Left hindlimb (tissue), 1 donor: ENCODE measurements at regions not wholly inside any gene's neighbourhood (a gene's known extent, or its start where the extent isn't known, plus 50 kb on each side); places are given as distances from the start of the nearest gene placed in this dataset.
"Not testable (repeated sequence)": the region's sequence is repeated elsewhere in the genome, so short reads cannot be mapped to it uniquely, and the experiment has no call there.

ENCODE experiments used
- DNase-seq: peaks from one replicate; pipeline ENCODE4 v3.0.0-alpha.2; 2018

DNA sequence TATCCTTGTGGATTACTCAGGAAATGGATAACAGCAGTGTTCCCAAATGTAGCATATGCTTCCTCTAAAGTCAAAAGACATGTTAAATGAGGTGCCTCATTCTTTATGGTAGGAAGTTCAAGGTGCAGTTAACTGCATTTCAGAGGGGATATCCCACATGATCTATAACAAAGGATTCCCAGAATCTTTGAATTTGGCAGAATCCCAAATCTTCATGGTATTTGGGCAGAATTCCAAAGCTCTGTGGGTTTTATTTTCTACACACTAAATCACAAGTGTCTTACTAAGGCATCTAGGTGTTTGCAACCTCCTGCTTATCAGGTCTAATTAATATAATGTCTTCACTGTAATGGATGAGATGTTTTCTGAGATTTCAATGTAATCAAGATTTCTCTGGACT, 364.3 kb upstream of the MAN1A1 start:
- DNase-seq, result no peak

DNA sequence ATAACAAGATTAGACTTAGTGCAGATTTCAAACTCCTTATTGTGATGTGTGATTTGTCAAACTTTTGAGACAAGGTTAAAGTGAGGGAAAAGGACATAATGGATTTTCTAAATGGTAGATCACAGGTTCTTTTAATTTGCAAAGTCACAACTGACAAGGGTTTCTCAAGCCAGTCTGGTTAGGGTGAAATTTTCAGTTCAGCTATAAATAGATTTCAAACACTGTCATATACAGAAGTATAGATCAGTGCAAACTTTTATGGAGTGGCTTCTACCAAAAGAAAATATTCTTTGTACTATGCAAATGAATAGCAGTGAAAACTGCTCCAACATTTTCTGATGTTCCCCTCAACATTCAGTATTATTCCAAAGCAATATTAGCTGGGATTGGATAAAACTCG, 337.1 kb upstream of the MAN1A1 start:
- no peak for DNase-seq

DNA sequence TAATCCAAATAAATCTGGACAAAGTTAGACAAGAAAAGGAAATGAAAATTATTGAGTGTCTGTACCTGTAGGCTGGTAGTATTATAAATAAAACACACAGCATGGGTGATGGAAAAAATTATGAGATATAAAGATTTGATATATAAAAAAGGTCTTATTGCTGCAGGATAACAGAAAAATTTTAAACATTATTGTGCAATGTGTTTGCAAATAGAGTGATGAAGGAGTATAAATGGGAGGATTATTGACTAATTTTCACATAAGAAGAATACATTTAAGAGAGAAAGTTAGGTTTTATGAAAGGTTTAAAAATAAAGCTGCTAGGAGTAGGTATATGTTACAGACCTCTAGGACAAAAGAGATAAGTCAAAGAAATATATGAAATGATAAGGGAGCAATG, 336.7 kb upstream of the MAN1A1 start:
- no peak for DNase-seq

DNA sequence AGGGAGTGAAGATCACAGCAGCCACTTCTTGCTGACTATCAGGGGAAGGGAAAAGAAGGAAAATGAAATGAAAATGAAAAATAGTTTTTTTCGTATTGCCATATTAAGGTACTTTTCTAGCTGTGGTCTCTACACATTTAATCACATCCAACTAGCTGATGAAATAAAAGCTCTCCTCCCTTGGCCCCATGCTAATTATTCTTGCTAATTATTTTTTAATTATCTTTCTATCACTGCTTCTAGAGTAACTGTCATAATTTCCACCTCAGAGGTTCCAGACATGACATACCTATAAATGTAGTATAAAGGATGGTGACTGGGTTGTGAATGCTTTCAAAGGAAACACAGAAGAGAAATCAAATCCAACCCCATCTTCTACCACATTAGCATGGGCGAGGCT, 334.1 kb upstream of the MAN1A1 start:
- no peak for DNase-seq

DNA sequence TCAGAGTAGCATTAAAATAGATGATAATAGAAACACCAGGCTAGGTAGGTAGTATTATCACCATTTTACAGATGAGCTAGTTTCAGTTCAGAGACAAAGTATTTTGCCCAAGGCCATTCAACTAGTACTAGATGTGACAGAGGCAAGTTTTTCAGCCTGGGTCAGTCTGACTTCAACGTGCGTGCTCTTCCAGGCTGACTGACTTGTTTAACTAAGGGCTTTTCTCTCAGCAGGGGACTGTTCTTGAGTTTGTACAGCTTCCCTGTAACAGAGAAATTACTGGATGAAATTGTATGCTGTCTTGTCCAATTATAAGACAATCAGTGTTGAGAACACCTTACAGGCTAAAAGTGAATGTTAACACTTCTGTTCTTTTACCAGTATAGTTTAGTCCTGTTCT, 333.5 kb upstream of the MAN1A1 start:
- DNase-seq, result no peak

DNA sequence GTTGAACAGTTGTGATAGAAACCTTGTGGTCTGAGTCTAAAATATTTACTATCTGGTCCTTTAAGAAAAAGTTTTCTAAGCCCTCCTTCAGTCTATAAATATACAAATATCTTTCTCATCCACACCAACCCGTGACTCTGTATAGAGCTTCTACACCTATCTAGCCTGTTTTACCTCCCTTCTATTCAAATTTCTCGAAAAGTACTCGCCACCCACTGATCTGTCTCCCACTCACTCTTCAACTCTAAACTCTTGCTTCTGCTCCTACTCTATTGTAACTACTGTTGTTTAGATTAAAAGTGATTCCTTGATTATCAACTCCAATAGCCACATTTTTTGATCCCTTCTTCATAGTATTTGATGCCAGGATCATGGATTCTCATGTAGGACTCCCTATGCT, 329.4 kb upstream of the MAN1A1 start:
- no peak for DNase-seq

DNA sequence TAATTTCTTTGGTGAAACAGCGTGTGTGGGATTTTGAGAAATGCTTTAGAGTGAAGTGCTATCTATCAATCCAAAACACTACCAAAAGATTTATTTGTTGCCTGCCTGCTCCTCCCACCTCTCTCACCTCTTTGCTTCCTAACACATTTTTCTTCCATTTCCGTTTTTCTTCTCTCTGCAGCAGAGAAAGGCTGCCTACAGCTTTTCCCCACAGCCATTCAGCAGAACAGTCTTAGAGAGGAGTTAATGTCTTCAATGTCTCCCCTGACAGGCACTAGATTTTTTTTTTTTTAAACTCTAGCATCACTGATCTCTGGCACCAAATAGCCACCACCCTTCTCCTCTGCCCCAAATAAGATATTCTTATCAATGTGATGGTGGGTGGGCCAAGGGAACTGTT, 327.8 kb upstream of the MAN1A1 start:
- DNase-seq, result no peak

DNA sequence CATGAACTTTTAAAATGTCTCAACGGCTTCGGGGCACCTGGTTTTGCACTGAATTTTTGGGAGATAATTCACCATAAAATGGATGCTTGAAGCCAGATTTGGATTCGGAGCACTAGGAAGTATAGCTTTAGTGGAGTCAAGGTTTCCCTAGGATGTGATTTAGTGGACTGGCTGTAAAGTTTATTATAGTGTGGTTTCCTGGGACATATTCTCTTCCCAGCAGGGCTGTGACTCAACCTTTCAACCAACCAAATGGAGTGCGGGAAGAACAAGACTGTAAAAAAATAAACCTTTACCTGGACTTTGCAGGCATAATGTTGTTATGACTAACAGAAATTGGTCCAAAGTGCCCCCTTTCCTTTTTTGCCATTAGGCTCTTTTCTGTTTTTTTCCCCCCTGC, 327.4 kb upstream of the MAN1A1 start:
- DNase-seq, result no peak

DNA sequence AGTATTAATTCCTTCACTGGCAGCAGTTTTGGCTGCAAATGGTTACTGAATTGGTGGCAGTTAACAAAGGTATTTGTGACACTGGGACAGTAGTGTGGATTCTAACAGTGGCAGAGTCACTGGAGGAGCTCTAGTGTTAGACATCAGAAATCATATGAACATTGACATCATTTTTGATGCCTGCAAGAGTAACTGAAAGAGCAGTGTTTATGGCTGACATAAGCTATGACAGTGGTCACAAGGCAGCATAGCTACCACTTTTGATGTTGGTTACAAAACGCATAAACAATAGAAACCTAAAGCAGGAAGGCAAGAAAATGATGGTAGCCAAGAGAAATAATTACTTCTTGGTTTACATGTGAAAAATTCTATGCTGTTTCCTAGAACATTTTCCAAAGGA, 326.7 kb upstream of the MAN1A1 start:
- no peak for DNase-seq

DNA sequence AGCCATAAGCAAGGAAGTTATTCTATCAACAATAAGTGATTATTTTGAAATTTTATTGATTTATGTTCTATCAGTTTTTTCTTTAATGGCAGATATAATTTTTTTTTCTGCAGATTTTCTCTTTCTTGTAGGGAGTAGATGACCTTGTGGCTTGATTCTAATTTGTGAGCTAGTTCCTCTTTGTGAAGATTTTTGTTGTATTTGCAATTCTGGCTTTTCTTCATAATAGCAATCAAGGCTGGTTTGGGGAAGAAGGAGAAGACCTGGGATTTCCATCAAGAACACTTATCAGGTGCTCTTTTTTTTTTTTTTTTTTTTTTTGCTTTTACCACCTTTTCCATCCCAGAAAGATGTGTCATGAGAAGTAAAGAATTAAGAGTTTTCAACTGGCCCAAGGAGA, 324.2 kb upstream of the MAN1A1 start:
- DNase-seq, result no peak

DNA sequence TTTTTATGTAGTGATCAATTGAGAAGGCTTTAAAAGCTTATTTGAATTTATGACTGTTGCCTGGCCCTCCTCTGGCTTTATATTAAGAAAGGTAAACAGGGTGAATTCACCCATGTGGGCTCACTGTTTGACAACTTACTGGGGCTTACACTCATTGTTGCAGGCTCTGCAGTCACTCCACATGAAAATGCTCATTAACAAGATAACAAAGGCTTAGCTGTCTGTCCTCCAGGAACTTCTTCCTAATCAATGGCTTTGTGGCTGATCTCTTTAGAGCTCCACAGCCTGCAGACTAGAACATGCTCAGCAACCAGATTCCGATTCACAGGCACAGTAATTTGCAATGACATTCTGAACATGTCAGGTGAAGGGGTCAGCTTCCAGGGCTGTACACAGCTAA, 323.2 kb upstream of the MAN1A1 start:
- no peak for DNase-seq

DNA sequence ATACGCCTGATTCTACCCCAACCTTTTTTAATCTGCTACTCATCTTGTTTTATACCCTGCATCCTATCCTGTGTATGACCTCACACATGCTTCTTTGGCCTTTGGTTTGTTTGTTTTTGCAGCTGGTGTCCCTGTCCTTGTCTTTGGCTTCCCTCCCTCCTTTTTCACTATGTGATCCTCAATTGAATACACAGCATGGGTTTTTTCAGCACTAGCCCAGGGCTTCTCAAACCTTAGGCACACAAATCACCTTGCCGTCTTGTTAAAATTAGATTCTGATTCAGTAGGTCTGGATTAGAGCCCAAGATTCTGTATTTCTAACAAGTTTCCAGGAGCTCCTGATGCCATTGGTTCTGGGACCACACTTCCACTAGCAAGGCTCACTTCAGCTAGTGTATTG, 321.5 kb upstream of the MAN1A1 start:
- DNase-seq, result no peak

DNA sequence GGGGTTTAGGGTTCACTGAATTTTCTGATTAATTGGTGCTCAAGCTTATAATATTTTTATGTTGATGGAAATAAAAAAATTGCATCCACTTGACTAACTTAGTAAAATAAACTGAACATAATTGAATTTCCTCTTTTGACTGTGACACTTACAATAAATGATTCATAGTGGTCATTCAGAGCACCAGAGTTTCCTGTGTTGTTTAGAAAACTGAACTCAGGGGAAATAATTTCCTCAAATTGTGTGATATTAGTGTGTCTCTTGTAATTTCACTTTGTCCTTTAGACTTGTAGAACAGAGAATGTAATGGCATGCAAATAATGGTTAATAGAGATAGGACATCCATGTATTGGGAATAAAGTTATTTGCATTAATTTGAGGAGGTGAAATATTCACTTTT, 319.7 kb upstream of the MAN1A1 start:
- DNase-seq, result no peak

DNA sequence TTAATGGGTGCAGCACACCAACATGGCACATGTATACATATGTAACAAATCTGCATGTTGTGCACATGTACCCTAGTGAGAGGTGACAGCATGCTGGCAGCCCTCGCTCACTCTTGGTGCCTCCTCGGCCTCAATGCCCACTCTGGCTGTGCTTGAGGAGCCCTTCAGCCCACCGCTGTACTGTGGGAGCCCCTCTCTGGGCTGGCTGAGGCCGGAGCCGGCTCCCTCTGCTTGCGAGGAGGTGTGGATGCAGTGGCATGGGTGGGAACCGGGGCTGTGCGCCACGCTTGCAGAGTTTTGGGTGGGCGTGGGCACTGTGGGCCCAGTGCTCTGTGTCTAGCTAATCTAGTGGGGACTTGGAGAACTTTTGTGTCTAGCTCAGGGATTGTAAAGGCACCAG, 315.9 kb upstream of the MAN1A1 start:
- DNase-seq, result not testable (repeated sequence)

DNA sequence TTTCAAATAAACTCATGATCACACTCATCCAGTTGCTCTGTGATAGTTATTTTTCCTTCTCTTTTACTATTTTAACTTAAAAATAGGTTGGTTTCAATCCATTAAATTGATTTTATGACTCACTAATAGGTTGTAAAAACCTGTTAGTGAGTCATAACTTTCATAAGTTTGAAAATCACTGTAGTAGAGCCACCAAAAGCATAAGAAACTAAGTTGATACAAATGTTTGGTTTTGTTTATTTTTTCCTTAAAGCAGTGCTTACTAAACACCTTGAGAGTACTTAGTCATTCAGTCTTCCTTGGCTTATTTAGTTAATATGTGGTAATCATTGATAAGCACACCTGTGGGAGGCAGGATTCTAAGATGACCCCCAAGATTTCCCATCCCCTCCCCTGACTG, 312.1 kb upstream of the MAN1A1 start:
- no peak for DNase-seq

DNA sequence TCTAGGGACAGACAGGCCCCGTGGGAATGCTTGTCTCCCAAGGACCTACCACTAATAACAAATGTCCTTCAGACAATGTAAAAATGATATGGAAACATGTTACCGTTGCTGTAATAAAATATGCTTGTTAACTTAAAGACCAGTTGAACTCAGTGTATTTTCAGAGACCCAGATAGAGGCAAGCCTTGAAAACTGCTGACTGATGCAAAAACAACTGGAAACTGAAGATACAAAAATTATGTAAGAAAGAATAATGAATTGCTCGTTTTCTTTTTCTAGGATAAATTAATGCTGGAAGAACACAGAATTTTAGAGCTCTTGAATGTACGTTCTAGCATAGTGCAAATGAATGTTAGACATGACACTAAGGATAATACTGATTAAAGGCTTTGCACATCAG, 311.5 kb upstream of the MAN1A1 start:
- no peak for DNase-seq

DNA sequence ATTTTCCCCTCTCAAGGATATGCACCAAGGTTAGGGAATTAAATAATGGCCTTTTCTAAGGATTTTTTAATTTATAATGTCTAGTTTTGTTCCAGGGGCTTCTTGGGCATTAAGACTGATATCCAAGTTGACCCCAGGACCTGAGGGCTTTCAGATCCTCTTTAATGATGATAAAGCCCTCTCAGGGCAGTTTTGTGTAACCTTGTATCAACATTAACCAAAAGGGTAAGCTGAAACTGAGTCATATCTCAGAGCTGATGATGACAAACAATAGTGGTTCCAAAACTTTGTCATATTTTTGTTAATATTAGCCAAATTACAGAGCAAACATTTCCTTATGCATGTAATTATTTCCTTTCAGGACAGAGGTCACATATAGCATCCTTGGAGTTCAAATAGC, 309.4 kb upstream of the MAN1A1 start:
- no peak for DNase-seq

DNA sequence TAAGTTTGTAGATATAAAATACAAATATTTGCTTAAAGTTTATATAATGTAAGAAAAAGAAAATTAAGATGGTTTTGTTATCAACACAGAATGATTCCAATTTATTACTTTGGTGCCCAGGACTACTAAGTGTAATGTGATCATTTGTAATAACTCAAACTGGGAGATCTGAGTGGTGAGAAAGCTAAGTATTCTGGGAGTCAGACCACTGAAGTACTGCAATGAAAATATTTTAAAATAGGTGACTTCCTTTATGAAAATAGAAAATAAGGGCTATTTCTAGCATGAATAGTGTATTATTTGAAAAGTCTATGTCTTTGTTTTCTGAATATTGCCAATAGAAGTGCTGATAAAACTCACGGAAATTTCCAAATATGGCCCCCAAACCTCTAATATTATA, 305.6 kb upstream of the MAN1A1 start:
- no peak for DNase-seq

DNA sequence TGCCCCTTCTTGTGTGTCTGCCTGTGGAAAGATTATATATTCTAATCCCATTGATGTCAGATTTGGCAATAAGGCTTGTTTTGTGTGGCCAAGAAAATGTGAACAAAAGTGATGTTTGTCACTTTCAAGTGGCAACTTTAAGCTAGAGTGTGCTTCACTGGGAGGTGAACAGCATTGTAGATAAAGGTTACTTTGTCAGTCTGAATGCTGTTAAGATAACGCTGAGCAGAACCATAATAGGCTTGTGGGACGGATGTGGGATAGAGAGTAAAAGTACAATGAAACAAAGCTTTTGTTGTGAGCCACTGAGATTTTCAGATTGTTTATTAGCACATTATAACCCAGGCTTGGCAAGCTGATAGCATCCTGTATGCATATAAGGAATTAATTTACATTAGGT, 303.8 kb upstream of the MAN1A1 start:
- no peak for DNase-seq

DNA sequence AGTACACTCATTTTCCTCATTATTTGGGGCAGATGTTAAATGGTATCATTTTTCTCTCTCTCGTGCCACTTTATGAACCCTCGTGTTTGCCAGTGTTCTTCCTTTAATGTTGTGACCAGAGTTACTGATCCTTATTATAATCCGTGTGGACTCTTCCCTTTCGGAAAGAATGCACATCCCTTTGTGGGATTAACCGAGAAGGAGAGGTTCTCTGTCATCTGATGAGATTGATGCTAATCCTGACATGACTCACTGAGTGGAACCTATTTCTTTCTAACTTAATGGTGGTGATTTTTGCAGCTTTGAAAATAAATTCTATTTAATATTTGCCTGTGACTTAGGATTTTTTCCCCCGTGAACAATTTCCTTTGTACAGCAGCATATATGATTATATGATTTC, 300.0 kb upstream of the MAN1A1 start:
- DNase-seq, result no peak

DNA sequence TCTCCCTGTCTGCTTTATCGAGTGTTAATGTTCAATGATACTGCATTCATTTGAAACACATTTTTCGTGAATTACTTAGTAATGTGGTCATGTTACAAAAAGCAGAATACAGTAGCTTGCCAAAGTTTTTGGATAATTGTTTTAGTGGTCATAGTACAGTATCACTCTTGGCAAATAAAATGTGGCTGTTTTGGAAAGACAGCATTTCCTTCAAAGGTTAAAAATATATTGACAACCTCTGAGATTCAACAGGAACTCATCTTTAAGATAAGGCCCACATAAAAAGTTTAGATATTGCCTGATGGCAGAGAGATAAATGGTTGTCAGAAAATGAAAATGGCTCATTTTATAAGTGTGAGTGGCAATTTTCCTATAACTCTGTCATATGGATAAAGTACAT, 297.7 kb upstream of the MAN1A1 start:
- DNase-seq, result no peak

DNA sequence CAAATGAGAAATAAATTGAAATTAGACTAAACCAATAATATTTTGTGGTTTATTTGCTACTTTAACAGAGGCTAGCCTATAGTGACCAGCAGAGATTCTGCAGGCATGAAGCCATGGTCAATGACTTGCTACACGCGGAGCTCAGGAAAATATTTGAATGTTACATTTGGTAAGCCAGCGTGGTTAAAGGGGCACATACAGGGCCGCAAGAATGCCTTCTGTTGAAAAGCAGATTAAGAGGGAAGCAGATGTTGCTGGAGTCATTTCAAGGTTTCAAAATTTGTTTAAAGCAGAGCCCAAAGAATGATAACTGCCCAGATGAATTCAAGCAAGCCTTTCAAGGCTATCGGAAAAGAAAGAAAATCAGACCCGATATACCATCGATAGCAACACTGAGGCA, 294.3 kb upstream of the MAN1A1 start:
- no peak for DNase-seq

DNA sequence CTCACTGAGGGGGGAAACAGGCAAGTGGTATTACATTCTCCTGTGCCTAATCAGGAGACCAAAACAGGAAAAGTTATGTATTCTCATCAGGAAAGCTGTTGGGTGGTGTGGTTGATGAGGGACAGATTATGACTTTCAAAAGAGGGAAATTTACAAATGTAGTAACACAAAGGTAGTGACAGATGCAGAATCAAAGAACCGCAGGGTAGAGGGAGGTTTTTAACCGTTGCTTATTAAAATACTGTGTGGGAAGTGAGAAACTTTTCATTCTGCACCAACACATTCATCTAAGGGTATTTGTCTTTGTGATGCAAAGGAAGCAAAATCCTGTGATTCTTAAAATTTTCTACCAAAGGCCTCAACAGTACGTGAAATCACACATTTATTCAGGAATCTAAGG, 288.2 kb upstream of the MAN1A1 start:
- no peak for DNase-seq

DNA sequence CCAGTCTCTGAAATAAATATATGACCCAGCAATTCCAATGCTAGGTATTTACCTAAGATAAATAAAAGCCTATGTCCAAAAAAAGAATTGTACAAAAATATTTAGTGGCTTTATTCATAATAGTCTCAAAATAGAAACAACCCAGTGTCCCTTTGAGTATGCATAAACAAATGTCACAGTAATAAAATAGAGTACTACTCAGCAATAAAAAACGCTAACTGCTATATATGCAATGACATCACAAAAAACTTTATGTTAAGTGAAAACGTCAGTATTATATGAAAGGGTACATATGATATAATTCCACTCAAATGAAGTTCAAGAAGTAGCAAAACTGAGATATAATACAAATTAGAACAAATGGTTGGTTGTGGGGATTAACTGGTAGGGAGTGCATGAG, 286.5 kb upstream of the MAN1A1 start:
- no peak for DNase-seq

DNA sequence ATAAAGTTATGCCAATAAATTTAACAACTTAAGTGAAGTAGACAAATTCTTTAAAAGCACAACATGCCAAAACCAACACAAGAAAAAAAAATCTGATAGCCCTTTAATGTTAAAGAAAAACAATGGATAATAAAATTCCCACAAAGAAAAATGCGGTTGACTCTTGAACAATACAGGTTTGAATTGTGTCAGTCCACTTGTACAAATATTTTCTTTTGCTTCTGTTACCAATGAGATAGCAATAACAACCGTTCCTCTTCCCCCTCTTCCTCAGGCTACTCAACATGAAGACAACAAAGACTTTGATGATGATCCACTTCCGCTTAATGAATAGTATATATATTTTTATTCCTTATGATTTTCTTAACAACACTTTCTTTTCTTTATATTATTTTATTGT, 283.9 kb upstream of the MAN1A1 start:
- DNase-seq, result no peak

DNA sequence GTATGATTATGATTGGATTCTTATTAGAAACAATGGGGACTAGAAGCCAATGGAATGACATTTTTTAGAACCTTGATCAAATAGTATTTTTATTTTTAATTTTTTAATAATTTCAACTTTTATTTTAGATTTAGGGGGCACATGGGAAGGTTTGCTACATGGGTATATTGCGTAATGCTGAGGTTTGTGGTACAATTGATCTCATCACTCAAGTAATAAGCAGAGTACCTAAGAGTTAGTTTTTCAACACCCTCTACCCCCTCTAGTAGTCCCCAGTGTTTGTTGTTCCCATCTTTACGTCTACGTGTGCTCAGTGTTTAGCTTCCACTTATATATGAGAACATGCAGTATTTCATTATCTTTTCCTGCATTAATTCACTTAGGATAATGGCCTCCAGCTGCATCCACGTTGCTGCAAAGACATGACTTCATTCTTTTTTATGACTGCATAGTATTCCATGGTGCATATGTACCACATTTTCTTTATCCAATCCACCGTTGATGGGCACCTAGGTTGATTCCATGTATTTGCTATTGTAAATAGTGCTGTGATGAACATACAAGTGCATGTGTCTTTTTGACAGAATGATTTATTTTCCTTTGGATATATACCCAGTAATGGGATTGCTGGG, 281.1 kb upstream of the MAN1A1 start:
- DNase-seq, result no peak
